SK-N-SH (cell line): ENCODE measurements at regions not wholly inside any gene's neighbourhood (a gene's known extent, or its start where the extent isn't known, plus 50 kb on each side); places are given as distances from the start of the nearest gene placed in this dataset.

Source experiments
- CTCF ChIA-PET: fragments of 300-600, 350-600 bp; formaldehyde crosslinking; extraction: SDS; loops from one replicate; lab custom pipeline; 2021; lab: Yijun Ruan, JAX
- POLR2A ChIA-PET: fragments of 350-600 bp; sonication (Branson Sonifier 250); formaldehyde crosslinking; extraction: SDS; loops from one replicate; lab custom pipeline; 2020; ENCODE audit warnings: antibody characterized with exemption, inconsistent platforms; lab: Yijun Ruan, JAX
- DNase-seq: peaks from one replicate; pipeline ENCODE4 v3.0.0; 2012
- H2AFZ ChIP-seq: fragments of 200-600 bp; sonication (generic); 2 replicates; pipeline ENCODE4 v1.8.1; 2016; ENCODE audit warnings: antibody characterized with exemption, mild to moderate bottlenecking, low read depth
- H3F3A ChIP-seq: fragments of 200-600 bp; sonication (generic); replicated peaks from 2 replicates; pipeline ENCODE3; 2016; ENCODE audit warnings: antibody characterized with exemption, mild to moderate bottlenecking; ENCODE audit not compliant: insufficient read depth
- H3K27ac ChIP-seq, 2 experiments: fragments of 200-500 bp in 1 of 2; fragments of 200-600 bp in 1 of 2; sonication (Bioruptor generic) in 1 of 2; sonication (generic), shearing (Covaris generic) in 1 of 2; 2 replicates each; pipeline versions ENCODE4 v1.5.1 to v1.6.1; 2014 to 2016; ENCODE audit warnings: low read depth in 2 of 2, inconsistent platforms in 1 of 2, low read length in 1 of 2, mild to moderate bottlenecking in 1 of 2, mixed read lengths in 1 of 2
- H3K27me3 ChIP-seq: fragments of 200-600 bp; sonication (generic), shearing (Covaris generic); 2 replicates; pipeline ENCODE4 v1.6.1; 2016; ENCODE audit warnings: mixed run types; ENCODE audit not compliant: insufficient read depth
- H3K36me3 ChIP-seq, 2 experiments: fragments of 200-500 bp in 1 of 2; fragments of 200-600 bp in 1 of 2; sonication (Bioruptor generic) in 1 of 2; sonication (generic) in 1 of 2; replicated peaks in 1 of 2; 2 replicates each; pipeline versions ENCODE3 to v1.5.1; 2014 to 2016; ENCODE audit warnings: low read length in 1 of 2, mild to moderate bottlenecking in 1 of 2; ENCODE audit not compliant: insufficient read depth in 2 of 2, control insufficient read depth in 1 of 2
- H3K4me1 ChIP-seq, 2 experiments: fragments of 200-500 bp in 1 of 2; fragments of 200-600 bp in 1 of 2; sonication (Bioruptor generic) in 1 of 2; sonication (generic), shearing (Covaris generic) in 1 of 2; 2 replicates each; pipeline versions ENCODE4 v1.5.1 to v1.6.1; 2014 to 2016; ENCODE audit warnings: low read depth in 1 of 2, low read length in 1 of 2, mixed run types in 1 of 2; ENCODE audit not compliant: insufficient read depth in 2 of 2, control insufficient read depth in 1 of 2
- H3K4me2 ChIP-seq: fragments of 200-600 bp; sonication (generic), shearing (Covaris generic); 2 replicates; pipeline ENCODE4 v1.6.1; 2017; ENCODE audit warnings: mixed run types
- H3K4me3 ChIP-seq, 2 experiments: fragments of 200-500 bp in 1 of 2; fragments of 200-600 bp in 1 of 2; sonication (Bioruptor generic) in 1 of 2; sonication (generic), shearing (Covaris generic) in 1 of 2; 2 replicates each; pipeline versions ENCODE4 v1.5.1 to v1.8.1; 2014 to 2016; ENCODE audit warnings: low read depth in 2 of 2, inconsistent platforms in 1 of 2, low read length in 1 of 2, mild to moderate bottlenecking in 1 of 2, mixed read lengths in 1 of 2, moderate library complexity in 1 of 2
- H3K79me2 ChIP-seq: fragments of 200-600 bp; sonication (generic); 2 replicates; pipeline ENCODE4 v1.8.1; 2017; ENCODE audit warnings: mild to moderate bottlenecking; ENCODE audit not compliant: insufficient read depth
- H3K9ac ChIP-seq: fragments of 200-600 bp; sonication (generic); 2 replicates; pipeline ENCODE4 v1.6.1; 2017; ENCODE audit warnings: mixed run types
- H3K9me2 ChIP-seq: fragments of 200-600 bp; sonication (generic); 2 replicates; pipeline ENCODE4 v1.6.1; 2017; ENCODE audit warnings: mixed run types
- H3K9me3 ChIP-seq: fragments of 200-600 bp; sonication (generic); 2 replicates; pipeline ENCODE4 v1.6.1; 2017; ENCODE audit warnings: mixed run types, mild to moderate bottlenecking, moderate library complexity
- H4K20me1 ChIP-seq: fragments of 200-600 bp; sonication (generic); 2 replicates; pipeline ENCODE4 v1.6.1; 2017; ENCODE audit warnings: mild to moderate bottlenecking, mixed run types; ENCODE audit not compliant: insufficient read depth
- CHD2 ChIP-seq: fragments of 150-350 bp; IDR thresholded peaks from 2 replicates; pipeline ENCODE4 v1.6.1; 2018; ENCODE audit warnings: low read length; ENCODE audit not compliant: partially characterized antibody
- ELF1 ChIP-seq: IDR thresholded peaks from 2 replicates; pipeline ENCODE4 v1.4.0; 2012
- EZH2phosphoT487 ChIP-seq: fragments of 200-600 bp; sonication (generic); IDR thresholded peaks from 2 replicates; pipeline ENCODE4 v1.6.1; 2017; ENCODE audit warnings: low read depth, mixed run types, mild to moderate bottlenecking, antibody characterized with exemption, moderate library complexity, borderline replicate concordance
- FOSL2 ChIP-seq: IDR thresholded peaks from 2 replicates; pipeline ENCODE4 v1.4.0; 2012; ENCODE audit warnings: low read depth, mild to moderate bottlenecking, moderate library complexity, borderline replicate concordance
- FOXM1 ChIP-seq: IDR thresholded peaks from 2 replicates; pipeline ENCODE4 v1.4.0; 2012; ENCODE audit warnings: low read depth, mild to moderate bottlenecking
- GABPA ChIP-seq: IDR thresholded peaks from 2 replicates; pipeline ENCODE4 v1.4.0; 2012; ENCODE audit warnings: low read depth, mild to moderate bottlenecking
- GATA2 ChIP-seq: sonication (generic); formaldehyde crosslinking; IDR thresholded peaks from 2 replicates; pipeline ENCODE4 v1.5.0; 2020; ENCODE audit warnings: mild to moderate bottlenecking, missing genetic modification reagents
- JUND ChIP-seq: IDR thresholded peaks from 2 replicates; pipeline ENCODE4 v1.4.0; 2012
- MEF2A ChIP-seq: IDR thresholded peaks from 2 replicates; pipeline ENCODE4 v1.4.0; 2012; ENCODE audit warnings: low read depth, borderline replicate concordance
- MXI1 ChIP-seq: IDR thresholded peaks from 2 replicates; pipeline ENCODE4 v1.6.1; 2012; ENCODE audit warnings: mild to moderate bottlenecking, low read depth, low read length, improper control_type of control experiment
- POLR2AphosphoS5 ChIP-seq: IDR thresholded peaks from 2 replicates; pipeline ENCODE4 v1.6.1; 2012; ENCODE audit warnings: low read depth, low read length
- RFX5 ChIP-seq: IDR thresholded peaks from 2 replicates; pipeline ENCODE4 v1.6.1; 2012; ENCODE audit warnings: mild to moderate bottlenecking, improper control_type of control experiment, low read length
- RXRA ChIP-seq: IDR thresholded peaks from 2 replicates; pipeline ENCODE4 v1.4.0; 2012; ENCODE audit warnings: low read depth, mild to moderate bottlenecking, borderline replicate concordance
- SIN3A ChIP-seq: IDR thresholded peaks from 2 replicates; pipeline ENCODE4 v1.6.1; 2012; ENCODE audit warnings: low read depth, mild to moderate bottlenecking, low read length, moderate library complexity, borderline replicate concordance
- SMC3 ChIP-seq: IDR thresholded peaks from 2 replicates; pipeline ENCODE4 v1.6.1; 2012; ENCODE audit warnings: low read depth, low read length, improper control_type of control experiment
- TCF12 ChIP-seq: IDR thresholded peaks from 2 replicates; pipeline ENCODE4 v1.4.0; 2012
- TEAD4 ChIP-seq: IDR thresholded peaks from 2 replicates; pipeline ENCODE4 v1.4.0; 2012; ENCODE audit warnings: mild to moderate bottlenecking, borderline replicate concordance; ENCODE audit not compliant: insufficient read depth
- YY1 ChIP-seq: IDR thresholded peaks from 2 replicates; pipeline ENCODE4 v1.4.0; 2012; ENCODE audit warnings: low read depth, mild to moderate bottlenecking
- WGBS: methylation state at CpG from one replicate; pipeline ENCODE4 v1.1.6; 2017; ENCODE audit warnings: low lambda C conversion rate; 5-methylcytosine and 5-hydroxymethylcytosine counted together
- TF ChIP-seq, protein P1 (sequence below): fragments of 150-350 bp; IDR thresholded peaks from 2 replicates; pipeline ENCODE4 v1.6.1; 2017; ENCODE audit warnings: antibody characterized with exemption, low read length, low read depth, borderline replicate concordance
- TF ChIP-seq, protein P2 (sequence below): IDR thresholded peaks from 2 replicates; pipeline ENCODE4 v1.4.0; 2012; ENCODE audit warnings: low read depth, borderline replicate concordance
- TF ChIP-seq, protein P3 (sequence below): fragments of 150-350 bp; IDR thresholded peaks from 2 replicates; pipeline ENCODE4 v1.6.1; 2016; ENCODE audit warnings: mild to moderate bottlenecking, low read depth, low read length
- TF ChIP-seq, protein P4 (sequence below): IDR thresholded peaks from 2 replicates; pipeline ENCODE4 v1.4.0; 2012; ENCODE audit warnings: low read depth, borderline replicate concordance
- TF ChIP-seq, protein P5 (sequence below): fragments of 200-600 bp; sonication (generic); IDR thresholded peaks from 2 replicates; pipeline ENCODE4 v1.6.1; 2017; ENCODE audit warnings: antibody characterized with exemption, mild to moderate bottlenecking, moderate library complexity
- TF ChIP-seq, protein P6 (sequence below): IDR thresholded peaks from 2 replicates; pipeline ENCODE4 v1.4.0; 2012; ENCODE audit warnings: low read depth

DNA sequence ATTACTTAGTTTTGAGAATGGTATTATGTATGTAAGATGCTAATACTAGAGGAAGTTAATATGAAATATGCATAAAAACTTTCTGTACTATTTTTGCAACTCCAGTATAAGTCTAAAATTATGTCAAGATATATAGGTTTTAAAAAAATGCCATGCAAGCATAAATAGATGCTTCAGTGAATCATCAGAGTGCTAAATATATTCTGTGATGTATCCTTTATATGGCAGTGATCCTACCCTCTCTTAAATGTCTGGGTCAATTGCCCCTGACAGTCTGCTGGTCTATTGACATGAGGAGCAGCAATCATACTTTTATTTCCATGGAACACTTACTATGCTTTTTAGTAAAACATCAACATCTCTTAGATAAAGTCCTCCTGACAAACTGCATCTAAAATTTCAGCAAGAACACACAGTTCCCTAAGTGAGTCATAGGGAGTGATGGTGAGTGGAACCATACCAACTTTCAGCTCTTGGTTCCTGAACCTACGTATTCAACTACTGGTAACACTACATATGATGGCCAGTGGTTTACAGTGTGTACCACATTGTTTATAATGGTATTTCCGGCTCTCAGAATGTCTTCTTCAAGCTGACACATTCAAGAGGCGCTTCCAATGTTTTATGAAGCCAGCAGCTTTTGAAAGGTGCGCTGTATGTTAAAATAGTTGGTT lies 928.7 kb upstream of the GJE1 start (continued):
- no peak for TF ChIP-seq RFX5
- no peak for TF ChIP-seq JUND
- TF ChIP-seq, protein P1, sequence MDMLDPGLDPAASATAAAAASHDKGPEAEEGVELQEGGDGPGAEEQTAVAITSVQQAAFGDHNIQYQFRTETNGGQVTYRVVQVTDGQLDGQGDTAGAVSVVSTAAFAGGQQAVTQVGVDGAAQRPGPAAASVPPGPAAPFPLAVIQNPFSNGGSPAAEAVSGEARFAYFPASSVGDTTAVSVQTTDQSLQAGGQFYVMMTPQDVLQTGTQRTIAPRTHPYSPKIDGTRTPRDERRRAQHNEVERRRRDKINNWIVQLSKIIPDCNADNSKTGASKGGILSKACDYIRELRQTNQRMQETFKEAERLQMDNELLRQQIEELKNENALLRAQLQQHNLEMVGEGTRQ = no peak
- no peak for TF ChIP-seq POLR2AphosphoS5
- TF ChIP-seq SIN3A = no peak
- no peak for TF ChIP-seq SMC3
- TF ChIP-seq GABPA = no peak

DNA sequence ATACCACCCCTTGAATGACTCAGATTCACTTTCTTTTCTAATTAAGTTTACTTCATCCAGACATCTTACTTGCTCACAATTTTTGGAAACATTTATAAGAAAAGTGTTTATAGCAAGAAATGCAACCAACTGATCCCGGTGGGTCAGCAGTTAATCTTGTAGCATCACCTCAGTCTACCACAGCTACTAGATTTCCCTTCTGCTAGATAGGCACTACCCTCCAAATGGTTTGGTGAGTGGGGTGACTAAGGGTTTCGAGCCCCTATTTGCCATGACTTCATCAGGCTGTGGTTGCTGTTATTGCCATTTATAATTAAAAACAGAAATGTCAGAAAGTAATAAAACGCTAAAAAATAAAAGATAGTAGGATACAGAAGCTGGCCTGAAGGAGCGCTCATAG lies 930.1 kb upstream of the GJE1 start:
- H3K9me3 ChIP-seq = no peaks in the 10 kb centered on the region
- H3K4me2 ChIP-seq = no peak overlapping the region
- H3K4me1 ChIP-seq = no peaks in the 10 kb centered on the region
- ChIA-PET POLR2A (interaction anchor here (0.6 kb wide), 1 partner anchor 467 kb away, joined by 3 read pairs; no protein-coding TSS in a partner anchor), CTCF (no interaction called here)
- H3K36me3 ChIP-seq = no peaks in the 10 kb centered on the region
- no peaks in the 10 kb centered on the region for H4K20me1 ChIP-seq
- no peak overlapping the region for H2AFZ ChIP-seq
- H3K9me2 ChIP-seq = no peaks in the 10 kb centered on the region
- H3K79me2 ChIP-seq = no peaks in the 10 kb centered on the region
- H3K27me3 ChIP-seq = no peaks in the 10 kb centered on the region
- H3F3A ChIP-seq = no peaks in the 10 kb centered on the region
- H3K27ac ChIP-seq = no peak overlapping the region
- no peak overlapping the region for H3K9ac ChIP-seq
- DNase-seq = no peak
- no peak for TF ChIP-seq ELF1
- TF ChIP-seq TEAD4 = no peak
- TF ChIP-seq FOXM1 = no peak
- no peak for TF ChIP-seq EZH2phosphoT487
- TF ChIP-seq, protein P2, sequence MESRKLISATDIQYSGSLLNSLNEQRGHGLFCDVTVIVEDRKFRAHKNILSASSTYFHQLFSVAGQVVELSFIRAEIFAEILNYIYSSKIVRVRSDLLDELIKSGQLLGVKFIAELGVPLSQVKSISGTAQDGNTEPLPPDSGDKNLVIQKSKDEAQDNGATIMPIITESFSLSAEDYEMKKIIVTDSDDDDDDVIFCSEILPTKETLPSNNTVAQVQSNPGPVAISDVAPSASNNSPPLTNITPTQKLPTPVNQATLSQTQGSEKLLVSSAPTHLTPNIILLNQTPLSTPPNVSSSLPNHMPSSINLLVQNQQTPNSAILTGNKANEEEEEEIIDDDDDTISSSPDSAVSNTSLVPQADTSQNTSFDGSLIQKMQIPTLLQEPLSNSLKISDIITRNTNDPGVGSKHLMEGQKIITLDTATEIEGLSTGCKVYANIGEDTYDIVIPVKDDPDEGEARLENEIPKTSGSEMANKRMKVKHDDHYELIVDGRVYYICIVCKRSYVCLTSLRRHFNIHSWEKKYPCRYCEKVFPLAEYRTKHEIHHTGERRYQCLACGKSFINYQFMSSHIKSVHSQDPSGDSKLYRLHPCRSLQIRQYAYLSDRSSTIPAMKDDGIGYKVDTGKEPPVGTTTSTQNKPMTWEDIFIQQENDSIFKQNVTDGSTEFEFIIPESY = no peak
- TF ChIP-seq FOSL2 = no peak
- TF ChIP-seq GATA2 (CRISPR knock-in tag) = no peak
- no peak for TF ChIP-seq MXI1
- TF ChIP-seq TCF12 = no peak
- TF ChIP-seq, protein P3, sequence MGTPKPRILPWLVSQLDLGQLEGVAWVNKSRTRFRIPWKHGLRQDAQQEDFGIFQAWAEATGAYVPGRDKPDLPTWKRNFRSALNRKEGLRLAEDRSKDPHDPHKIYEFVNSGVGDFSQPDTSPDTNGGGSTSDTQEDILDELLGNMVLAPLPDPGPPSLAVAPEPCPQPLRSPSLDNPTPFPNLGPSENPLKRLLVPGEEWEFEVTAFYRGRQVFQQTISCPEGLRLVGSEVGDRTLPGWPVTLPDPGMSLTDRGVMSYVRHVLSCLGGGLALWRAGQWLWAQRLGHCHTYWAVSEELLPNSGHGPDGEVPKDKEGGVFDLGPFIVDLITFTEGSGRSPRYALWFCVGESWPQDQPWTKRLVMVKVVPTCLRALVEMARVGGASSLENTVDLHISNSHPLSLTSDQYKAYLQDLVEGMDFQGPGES = no peak
- TF ChIP-seq, protein P4, sequence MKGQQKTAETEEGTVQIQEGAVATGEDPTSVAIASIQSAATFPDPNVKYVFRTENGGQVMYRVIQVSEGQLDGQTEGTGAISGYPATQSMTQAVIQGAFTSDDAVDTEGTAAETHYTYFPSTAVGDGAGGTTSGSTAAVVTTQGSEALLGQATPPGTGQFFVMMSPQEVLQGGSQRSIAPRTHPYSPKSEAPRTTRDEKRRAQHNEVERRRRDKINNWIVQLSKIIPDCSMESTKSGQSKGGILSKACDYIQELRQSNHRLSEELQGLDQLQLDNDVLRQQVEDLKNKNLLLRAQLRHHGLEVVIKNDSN = no peak
- TF ChIP-seq, protein P5, sequence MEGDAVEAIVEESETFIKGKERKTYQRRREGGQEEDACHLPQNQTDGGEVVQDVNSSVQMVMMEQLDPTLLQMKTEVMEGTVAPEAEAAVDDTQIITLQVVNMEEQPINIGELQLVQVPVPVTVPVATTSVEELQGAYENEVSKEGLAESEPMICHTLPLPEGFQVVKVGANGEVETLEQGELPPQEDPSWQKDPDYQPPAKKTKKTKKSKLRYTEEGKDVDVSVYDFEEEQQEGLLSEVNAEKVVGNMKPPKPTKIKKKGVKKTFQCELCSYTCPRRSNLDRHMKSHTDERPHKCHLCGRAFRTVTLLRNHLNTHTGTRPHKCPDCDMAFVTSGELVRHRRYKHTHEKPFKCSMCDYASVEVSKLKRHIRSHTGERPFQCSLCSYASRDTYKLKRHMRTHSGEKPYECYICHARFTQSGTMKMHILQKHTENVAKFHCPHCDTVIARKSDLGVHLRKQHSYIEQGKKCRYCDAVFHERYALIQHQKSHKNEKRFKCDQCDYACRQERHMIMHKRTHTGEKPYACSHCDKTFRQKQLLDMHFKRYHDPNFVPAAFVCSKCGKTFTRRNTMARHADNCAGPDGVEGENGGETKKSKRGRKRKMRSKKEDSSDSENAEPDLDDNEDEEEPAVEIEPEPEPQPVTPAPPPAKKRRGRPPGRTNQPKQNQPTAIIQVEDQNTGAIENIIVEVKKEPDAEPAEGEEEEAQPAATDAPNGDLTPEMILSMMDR = no peak
- no peak for TF ChIP-seq GABPA
- no peak for TF ChIP-seq MEF2A
- no peak for TF ChIP-seq RXRA
- no peak for TF ChIP-seq RFX5
- TF ChIP-seq, protein P6, sequence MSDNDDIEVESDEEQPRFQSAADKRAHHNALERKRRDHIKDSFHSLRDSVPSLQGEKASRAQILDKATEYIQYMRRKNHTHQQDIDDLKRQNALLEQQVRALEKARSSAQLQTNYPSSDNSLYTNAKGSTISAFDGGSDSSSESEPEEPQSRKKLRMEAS = no peak
- TF ChIP-seq YY1 = no peak
- TF ChIP-seq CHD2 = no peak
- H3K4me3 ChIP-seq = no peak overlapping the region
- WGBS = 23% methylated on average over 4 of the region's 4 CpGs
